ENCODE measurements at regions not wholly inside any gene's neighbourhood (a gene's known extent, or its start where the extent isn't known, plus 50 kb on each side); places are given as distances from the start of the nearest gene placed in this dataset.

DNA sequence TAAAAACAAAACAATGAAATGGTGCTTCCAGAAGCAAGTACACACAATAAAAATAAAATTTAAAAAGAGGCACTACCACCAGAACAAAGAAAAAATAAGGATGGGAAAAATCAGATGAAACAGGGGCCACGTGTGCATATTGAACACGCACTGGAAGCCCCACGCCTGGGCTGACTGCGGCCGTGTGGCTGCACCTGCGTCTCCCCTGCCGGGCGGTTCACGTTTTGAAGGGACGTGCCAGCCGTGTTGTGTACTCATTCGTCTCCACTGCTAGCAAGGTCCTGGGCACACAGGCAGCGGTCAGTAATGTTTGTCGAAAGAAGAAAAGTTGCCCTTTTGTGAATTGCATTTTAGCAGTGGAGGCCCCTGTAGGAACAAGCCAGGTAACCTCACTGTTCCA lies 255.9 kb upstream of the RNF32 start:
- TF ChIP-seq, protein P1, sequence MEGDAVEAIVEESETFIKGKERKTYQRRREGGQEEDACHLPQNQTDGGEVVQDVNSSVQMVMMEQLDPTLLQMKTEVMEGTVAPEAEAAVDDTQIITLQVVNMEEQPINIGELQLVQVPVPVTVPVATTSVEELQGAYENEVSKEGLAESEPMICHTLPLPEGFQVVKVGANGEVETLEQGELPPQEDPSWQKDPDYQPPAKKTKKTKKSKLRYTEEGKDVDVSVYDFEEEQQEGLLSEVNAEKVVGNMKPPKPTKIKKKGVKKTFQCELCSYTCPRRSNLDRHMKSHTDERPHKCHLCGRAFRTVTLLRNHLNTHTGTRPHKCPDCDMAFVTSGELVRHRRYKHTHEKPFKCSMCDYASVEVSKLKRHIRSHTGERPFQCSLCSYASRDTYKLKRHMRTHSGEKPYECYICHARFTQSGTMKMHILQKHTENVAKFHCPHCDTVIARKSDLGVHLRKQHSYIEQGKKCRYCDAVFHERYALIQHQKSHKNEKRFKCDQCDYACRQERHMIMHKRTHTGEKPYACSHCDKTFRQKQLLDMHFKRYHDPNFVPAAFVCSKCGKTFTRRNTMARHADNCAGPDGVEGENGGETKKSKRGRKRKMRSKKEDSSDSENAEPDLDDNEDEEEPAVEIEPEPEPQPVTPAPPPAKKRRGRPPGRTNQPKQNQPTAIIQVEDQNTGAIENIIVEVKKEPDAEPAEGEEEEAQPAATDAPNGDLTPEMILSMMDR (conservative IDR thresholded peaks at IDR 0.05 in 1 of 2, IDR thresholded peaks at IDR 0.05 in 1 of 2; ENCODE audit: extremely low read depth in 1 of 2, insufficient read depth in 1 of 2, low read depth in 1 of 2, low read length in 2 of 2), result no peak
- TF ChIP-seq EZH2 (IDR thresholded peaks at IDR 0.05; ENCODE audit: borderline replicate concordance, low read length), result no peak

All from mammary epithelial cell (primary cell).